ENCODE measurements at regions not wholly inside any gene's neighbourhood (a gene's known extent, or its start where the extent isn't known, plus 50 kb on each side); places are given as distances from the start of the nearest gene placed in this dataset.

DNA sequence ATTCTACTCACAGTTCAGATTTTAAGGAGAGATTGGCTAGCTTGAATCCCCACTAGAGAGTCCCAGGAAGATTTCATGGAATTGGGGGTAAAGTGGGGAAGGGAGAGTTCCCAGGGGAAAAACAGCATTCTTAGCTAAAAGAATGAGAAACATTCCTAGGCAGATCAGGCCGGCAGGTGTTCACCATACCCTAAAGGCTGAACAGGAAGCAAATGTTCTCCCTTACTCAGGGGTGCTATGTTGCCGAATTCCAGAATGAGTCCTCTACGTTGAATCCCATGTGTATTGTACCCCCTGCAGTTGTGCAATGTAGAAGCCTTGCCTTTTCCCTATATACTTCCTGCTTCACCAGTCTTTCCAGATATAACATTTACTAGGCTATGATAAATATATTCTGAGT, 135.2 kb upstream of the NCAM1 start:
- TF ChIP-seq, protein P1, sequence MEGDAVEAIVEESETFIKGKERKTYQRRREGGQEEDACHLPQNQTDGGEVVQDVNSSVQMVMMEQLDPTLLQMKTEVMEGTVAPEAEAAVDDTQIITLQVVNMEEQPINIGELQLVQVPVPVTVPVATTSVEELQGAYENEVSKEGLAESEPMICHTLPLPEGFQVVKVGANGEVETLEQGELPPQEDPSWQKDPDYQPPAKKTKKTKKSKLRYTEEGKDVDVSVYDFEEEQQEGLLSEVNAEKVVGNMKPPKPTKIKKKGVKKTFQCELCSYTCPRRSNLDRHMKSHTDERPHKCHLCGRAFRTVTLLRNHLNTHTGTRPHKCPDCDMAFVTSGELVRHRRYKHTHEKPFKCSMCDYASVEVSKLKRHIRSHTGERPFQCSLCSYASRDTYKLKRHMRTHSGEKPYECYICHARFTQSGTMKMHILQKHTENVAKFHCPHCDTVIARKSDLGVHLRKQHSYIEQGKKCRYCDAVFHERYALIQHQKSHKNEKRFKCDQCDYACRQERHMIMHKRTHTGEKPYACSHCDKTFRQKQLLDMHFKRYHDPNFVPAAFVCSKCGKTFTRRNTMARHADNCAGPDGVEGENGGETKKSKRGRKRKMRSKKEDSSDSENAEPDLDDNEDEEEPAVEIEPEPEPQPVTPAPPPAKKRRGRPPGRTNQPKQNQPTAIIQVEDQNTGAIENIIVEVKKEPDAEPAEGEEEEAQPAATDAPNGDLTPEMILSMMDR (IDR thresholded peaks at IDR 0.05), result no peak
- no peak for TF ChIP-seq POLR2A (IDR thresholded peaks at IDR 0.05)

Measured in ovary (tissue), 3 donors.